ENCODE measurements at regions not wholly inside any gene's neighbourhood (a gene's known extent, or its start where the extent isn't known, plus 50 kb on each side); places are given as distances from the start of the nearest gene placed in this dataset.

- H3K4me3 ChIP-seq (ENCODE audit: low read depth, low read length): no peak overlapping the region
Measured at GRCh38 chr18:55863876-55864275, 275.9 kb upstream of the TCF4 start.

GRCh38 chr18:55863391-55863706, 275.4 kb upstream of the TCF4 start:
- DNase-seq (ENCODE audit: low read depth): peak; percentile 20

More at GRCh38 chr18:55863876-55864275, 275.9 kb upstream of the TCF4 start:
- peak; percentile 96 for DNase-seq (ENCODE audit: low read depth)
- TF ChIP-seq CTCF (IDR thresholded peaks at IDR 0.05; ENCODE audit: insufficient read depth, low read depth, low read length): no peak

GRCh38 chr18:55862693-55863390, 274.9 kb upstream of the TCF4 start:
- peak overlapping the region; percentile 35 for H3K4me3 ChIP-seq (ENCODE audit: low read depth, low read length)
- TF ChIP-seq CTCF (IDR thresholded peaks at IDR 0.05; ENCODE audit: insufficient read depth, low read depth, low read length): no peak
- DNase-seq (ENCODE audit: low read depth): peak; percentile 53

More at GRCh38 chr18:55863391-55863706, 275.4 kb upstream of the TCF4 start:
- H3K4me3 ChIP-seq (ENCODE audit: low read depth, low read length): peak overlapping the region; percentile 35
- no peak for TF ChIP-seq CTCF (IDR thresholded peaks at IDR 0.05; ENCODE audit: insufficient read depth, low read depth, low read length)

GRCh38 chr18:55861266-55861665, 273.3 kb upstream of the TCF4 start:
- peak; percentile 55 for DNase-seq (ENCODE audit: low read depth)
- H3K4me3 ChIP-seq (ENCODE audit: low read depth, low read length): no peak overlapping the region
- TF ChIP-seq CTCF (IDR thresholded peaks at IDR 0.05; ENCODE audit: insufficient read depth, low read depth, low read length): peak; percentile 73

GRCh38 chr18:55858661-55859515, 270.9 kb upstream of the TCF4 start:
- no peak for TF ChIP-seq CTCF (IDR thresholded peaks at IDR 0.05; ENCODE audit: insufficient read depth, low read depth, low read length)
- peak; percentile 31 for DNase-seq (ENCODE audit: low read depth)
- H3K4me3 ChIP-seq (ENCODE audit: low read depth, low read length): peak overlapping the region; percentile 44

GRCh38 chr18:55857956-55858355, 270.0 kb upstream of the TCF4 start:
- DNase-seq (ENCODE audit: low read depth): peak; percentile 54
- no peak overlapping the region for H3K4me3 ChIP-seq (ENCODE audit: low read depth, low read length)
- TF ChIP-seq CTCF (IDR thresholded peaks at IDR 0.05; ENCODE audit: insufficient read depth, low read depth, low read length): no peak
